ENCODE measurements at regions not wholly inside any gene's neighbourhood (a gene's known extent, or its start where the extent isn't known, plus 50 kb on each side); places are given as distances from the start of the nearest gene placed in this dataset.

DNA sequence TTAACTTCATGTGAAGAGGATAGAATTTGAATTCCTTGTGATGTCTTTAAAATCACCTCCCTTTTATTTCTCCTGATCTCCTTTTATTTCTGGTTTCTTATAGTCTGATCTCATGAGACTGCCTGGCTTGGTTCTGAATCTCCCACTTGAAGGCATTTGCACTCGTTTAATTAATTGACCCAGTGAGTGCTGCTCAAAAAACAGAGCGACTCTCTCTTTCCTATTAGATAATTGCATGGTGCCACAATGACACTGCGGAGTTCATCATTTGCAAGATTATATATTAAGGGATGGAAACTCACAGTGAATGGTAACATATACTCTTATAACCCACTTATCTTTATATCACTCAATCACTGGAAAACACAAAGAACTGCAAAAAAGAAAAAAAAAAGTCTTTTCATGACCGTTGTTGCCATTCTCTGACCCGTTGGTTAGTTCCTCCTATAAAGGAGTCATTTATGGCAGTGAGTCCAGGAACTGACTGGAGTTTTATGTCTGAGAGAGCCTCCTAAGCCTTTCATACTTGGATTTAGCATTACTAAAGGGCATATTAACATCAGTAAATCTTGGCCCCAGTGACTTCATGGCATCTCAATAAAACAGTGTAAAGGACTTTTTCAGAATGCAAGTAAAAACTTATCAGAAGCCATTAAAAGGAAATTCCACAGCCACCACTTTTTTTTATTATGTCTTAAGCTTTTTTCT, 103.3 kb upstream of the EPHA4 start:
- no peak for DNase-seq

DNA sequence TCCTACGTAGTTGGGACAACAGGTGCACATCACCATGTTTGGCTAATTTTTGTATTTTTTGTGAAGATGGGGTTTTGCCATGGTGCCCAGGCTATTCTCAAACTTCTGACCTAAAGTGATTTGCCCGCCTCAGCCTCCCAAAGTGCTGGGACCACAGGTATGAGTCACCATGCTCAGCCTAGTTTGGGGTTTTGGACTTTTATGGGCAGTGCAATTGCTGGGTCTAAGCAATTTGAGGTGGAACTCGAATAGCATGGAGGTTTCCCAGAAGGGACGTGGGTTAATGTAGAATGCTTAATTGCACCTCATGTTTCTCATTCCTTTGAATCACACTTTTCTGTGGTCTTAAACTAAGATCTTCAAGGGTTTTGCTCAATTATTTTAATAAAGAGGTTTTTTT, 102.3 kb upstream of the EPHA4 start:
- no peak for DNase-seq

DNA sequence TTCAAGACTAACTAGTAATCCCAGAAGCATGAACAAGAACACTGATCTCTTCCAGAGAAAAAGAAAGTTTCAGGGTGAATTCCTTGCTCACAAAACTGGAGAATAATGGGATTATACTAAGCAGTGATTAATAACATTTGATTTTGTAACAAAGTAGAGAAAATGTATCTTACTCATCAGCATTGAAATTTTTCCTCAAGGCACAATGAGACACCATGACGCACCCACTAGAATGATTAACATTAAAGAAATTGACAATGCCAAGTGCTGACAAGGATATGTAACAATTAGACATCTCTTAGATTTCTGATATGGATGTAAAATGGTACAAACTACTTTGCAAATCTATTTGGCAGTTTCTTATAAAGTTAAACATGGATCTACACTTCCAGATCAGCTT, 101.1 kb upstream of the EPHA4 start:
- no peak for DNase-seq

DNA sequence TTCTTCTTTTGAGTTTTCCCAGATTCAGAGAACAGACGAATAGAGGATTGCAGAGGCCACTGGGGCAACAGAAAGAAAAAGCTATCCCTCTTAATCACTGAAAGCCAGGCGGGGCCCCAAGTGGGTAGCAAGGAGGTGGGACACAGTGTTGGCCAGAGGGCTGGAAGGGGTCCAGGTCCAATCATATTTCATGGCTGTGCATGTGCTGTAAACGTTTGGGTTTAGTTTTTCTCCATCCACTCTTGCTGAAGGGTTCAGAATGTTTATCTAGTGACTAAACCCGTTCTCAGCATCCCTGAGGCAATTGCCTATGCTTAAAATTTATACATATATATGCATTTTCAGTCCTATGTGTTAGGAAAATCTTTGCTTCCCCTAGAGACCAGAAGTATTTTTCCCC, 99.4 kb upstream of the EPHA4 start:
- no peak for DNase-seq

DNA sequence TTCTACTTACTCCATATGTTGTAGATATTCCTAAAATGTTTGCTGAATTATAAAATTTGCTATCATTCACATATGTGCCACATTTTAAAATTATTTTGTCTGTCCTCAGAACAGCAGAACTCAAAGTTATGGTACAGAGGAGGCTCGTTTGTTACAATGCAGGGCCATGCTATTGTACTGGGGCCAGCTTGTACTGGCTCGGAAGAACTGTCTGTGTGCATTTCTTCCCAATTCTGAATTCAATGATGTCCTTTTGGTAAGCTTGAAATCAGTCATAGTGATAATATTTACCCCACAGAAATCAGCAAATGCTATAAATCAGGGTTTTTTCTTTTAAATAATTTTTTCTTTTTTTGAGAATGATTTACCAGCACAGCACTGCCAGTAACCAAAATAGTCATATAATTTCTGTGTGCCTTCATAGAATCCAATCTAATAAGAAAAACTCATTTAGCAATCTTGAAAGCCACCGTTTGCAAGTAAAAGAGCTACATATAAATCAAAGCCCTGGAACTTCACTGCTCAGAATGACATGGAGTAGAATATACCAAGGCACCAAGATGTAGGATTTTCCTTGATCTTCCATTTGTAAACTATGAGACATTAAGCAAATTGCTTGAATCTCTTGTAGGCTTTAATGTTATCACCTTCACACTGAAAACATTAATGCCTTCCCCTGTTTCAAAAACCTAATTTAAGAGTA, 90.7 kb upstream of the EPHA4 start:
- no peak for DNase-seq

DNA sequence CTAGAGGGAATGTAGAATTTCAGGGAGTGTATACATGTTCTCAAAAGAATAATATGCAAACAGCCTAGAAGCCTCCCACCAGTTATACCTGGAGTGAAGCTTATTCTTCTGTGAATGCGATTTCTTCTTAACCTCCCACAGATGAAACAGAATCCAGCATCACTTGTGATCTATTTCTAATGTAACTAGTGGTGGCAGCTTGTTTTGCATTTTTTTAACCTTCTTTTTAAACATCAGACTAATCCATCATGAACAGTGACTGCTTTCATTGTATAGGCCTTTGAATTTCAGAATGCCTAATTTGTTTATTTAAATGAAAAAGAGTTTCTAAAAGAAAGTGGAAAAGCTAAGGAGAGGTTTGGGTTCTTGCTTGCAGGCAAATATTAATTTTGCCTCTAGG, 85.7 kb upstream of the EPHA4 start:
- DNase-seq, result no peak

DNA sequence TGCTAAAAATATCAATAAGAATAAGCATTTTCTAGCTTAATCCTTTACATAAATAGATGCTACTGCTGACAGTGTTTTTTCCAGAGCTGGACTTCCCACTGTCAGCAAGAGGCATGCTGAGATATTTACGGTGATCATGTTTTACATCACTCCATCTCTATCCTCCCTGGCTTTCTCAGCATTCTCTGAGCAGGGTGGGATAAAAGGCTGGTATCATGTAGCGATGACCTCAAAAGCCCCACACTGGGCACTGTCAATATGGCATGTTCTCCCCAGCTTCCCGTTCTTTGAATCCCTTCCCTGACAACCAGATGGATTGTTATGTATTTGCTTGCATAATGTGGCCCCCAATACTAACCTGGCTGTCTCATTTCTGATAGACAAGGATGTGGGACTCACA, 83.2 kb upstream of the EPHA4 start:
- no peak for DNase-seq

DNA sequence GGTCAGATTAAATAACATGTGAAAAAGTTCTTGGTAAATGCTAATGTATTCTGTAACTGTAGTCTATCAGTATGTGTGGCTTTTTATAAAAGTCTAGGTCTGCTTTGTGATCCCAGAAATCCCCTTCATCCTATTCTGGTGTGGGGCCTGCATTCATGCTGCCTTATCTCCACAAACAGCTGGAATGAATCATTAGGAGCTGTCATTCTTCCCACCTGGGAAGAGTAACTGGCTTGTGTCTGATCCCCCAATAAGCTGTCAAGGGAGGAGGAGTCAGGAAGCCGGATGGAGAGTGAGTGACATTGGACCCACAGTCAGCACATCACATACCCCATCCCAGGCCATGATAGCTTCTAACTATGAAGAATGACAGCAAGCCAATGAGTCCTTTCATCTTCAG, 81.1 kb upstream of the EPHA4 start:
- no peak for DNase-seq

DNA sequence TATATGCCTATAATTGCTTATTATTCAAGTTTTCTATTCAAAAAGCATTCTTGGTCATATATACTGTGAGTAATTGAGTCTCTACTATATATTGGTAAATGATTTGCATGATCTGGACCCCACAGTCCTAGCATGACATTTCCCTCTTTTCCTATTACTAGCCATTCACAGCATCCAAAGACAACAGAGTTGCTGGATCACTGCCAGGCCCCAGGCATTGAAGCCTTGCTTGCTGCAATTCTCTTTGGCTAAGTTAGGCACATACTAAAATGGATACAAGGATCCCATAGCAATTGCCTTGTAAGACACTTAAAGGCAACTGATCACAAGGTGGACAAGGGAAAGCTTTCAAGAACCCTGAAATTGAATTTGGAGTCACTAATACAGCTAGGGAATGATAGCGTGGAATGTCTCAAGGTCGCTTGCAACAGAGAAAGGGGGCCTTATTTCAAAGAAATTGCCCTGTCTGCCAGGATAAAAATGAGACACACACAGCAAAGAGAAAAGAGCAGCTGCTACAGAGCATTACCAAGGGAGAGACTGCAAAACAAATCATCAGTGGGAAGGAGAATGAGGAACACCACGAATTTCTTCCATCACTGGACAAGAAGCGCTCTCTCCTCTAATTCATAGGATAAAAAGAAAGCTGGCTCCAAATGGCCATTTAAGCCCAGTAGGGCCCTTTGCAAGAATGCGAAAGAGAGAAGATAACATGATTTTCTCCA, 77.1 kb upstream of the EPHA4 start:
- DNase-seq, result no peak

DNA sequence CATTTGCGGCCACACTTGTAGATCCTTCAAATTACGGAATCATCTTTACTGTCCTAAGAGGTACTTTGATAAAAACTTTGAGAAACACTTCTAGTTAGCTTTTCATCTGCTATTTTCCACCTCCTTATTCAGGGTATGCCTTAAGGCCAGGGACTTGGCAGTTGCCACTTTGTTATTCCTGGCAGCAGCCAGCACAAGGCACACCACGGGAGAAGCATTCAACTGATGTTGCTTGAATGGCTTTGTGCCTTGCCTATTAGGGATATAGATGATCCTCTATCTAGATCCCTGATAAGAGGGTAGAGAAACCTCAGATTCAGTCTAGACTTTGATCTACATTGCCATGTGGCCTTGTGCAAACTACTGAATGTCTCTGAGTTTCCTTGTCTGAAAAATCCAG, 70.3 kb upstream of the EPHA4 start:
- DNase-seq, result no peak

DNA sequence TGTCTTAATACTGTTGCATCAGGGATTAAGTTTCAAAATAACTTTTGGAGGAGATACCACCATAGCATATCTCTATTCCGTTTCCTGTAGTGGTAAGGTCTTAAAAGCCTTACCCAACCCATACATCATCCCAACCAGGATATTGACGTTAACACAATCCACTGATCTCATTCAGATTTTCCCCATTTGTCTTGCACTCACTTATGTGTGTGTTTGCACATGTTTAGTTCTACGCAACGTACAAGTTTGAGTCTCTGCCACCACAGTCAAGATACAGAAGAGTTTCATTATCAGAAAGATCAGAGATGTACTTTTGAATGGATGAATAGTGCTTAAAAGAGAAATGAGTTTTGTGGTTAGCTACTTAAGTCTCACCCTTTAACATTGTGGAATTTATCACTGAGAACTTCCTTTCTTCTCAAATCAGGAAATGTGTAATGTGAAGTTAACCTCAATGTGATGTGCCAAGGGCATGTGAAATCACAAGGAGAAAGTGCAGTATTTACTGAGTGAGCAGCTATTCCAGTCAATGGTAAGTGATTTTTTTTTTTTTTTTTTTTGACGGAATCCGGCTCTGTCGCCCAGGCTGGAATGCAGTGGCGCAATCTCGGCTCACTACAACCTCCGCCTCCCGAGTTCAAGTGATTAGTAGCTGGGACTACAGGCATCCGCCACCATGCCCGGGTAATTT, 69.2 kb upstream of the EPHA4 start:
- no peak for DNase-seq

DNA sequence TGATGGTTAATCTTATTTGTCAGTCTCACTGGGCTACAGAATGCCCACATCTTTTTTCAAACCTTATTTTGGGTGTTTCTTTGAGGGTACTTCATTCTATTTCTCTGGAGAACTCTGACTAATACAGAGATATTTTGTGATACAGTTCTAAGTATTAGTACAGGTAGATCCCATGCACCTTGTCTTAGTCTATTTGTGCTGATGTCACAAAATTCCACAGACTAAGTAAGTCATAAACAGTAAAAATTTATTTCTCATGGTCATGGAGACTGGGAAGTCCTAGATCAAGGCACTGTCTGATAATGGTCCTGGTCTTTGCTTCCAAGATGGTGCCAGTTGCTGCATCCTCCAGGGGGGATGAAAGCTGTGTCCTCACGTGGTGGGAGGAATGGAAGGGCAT, 68.6 kb upstream of the EPHA4 start:
- DNase-seq, result no peak

DNA sequence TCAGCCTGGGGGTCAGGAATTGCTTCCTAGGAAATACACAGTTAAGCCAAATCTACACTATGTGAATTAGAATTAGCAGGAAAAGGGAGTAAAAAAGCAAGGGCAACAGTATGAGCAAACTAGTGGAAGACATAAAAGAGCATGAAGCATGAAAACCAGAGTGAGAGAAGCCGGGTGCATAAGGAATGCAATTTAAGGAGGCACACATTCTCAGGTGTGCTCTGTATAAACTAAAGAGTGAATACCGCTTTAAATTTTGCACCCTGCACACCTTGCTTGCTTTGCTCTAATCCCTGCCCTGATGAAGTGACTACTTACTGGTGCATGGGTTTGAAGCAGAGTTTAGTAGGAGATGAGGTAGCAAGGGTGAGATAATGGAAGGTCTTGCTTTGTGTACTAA, 65.7 kb upstream of the EPHA4 start:
- no peak for DNase-seq

DNA sequence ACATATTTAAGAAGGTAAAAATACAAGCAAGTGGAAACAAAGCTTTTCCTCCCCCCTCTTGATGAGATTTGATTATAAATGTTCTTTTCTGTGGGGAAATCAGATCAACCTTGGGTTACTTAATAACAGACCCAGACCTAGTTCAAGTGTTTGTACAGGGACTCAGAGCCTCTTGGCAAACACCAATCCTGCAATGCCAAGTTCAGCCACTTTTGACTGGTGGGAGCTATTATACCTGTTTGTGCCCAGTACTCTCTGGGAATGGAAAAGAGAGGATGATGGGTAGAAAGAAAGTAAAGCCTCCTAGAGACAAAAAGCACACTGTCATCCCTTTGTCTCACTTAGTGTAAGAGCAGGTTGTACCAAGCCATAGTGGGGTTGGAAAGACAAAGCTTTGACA, 63.8 kb upstream of the EPHA4 start:
- DNase-seq, result no peak

DNA sequence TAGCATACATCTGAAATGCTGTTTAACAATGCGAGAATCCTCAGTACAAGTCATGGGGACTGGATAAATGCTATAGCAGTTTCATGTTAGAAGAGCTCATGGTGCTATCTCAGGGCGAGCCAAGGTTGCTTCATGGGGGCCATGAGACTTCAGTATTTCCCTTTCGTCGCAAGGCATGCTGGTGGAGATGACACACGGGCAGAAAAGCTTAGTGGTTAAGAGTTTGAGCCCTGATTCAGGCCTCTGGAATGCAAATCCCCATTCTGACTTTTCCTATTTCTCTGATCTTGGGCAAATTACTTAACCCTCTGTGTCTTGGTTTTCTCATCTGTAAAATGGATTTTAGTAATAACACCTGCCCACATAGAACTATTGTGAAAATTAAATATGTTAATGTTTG, 57.4 kb upstream of the EPHA4 start:
- no peak for DNase-seq

DNA sequence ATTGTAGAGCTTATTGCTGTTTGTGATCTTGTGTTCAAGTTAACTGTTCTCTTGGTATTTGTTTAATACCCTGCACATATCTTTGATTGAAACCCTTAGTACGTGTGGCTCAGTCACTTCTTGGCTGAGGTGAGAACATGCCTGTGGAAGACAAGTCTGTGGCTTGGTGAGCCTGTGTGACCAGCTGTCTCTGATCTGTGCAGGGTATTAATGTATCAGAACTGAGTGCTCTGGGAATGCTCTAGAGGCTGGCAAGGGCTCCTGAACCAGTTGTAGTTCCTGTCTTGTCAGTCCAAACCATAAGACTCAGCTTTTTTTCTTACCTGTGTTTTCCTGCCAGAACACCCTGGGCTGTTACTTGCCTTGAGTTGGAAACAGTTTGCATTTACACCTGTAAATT, 52.4 kb upstream of the EPHA4 start:
- DNase-seq, result no peak
